GM12891 (cell line): ENCODE measurements at regions not wholly inside any gene's neighbourhood (a gene's known extent, or its start where the extent isn't known, plus 50 kb on each side); places are given as distances from the start of the nearest gene placed in this dataset.
"Not testable (repeated sequence)": the region's sequence is repeated elsewhere in the genome, so short reads cannot be mapped to it uniquely, and the experiment has no call there.

Source experiments
- DNase-seq: peaks from one replicate; pipeline ENCODE4 v3.0.0; 2011; ENCODE audit warnings: low spot score; ENCODE audit not compliant: insufficient read length
- FAIRE-seq: peaks from 2 replicates; lab custom pipeline; 2011; peaks lifted over from hg19 to GRCh38; lab: Jason Lieb, UNC
- POU2F2 ChIP-seq: IDR thresholded peaks from 2 replicates; pipeline ENCODE4 v1.6.1; 2011; ENCODE audit warnings: low read depth, mild to moderate bottlenecking, control low read depth, low read length, moderate library complexity
- SPI1 ChIP-seq: IDR thresholded peaks from 2 replicates; pipeline ENCODE4 v1.6.1; 2011; ENCODE audit warnings: low read depth, low read length, control low read depth
- TAF1 ChIP-seq: IDR thresholded peaks from 2 replicates; pipeline ENCODE4 v1.6.1; 2011; ENCODE audit warnings: low read depth, low read length, control low read depth

DNA sequence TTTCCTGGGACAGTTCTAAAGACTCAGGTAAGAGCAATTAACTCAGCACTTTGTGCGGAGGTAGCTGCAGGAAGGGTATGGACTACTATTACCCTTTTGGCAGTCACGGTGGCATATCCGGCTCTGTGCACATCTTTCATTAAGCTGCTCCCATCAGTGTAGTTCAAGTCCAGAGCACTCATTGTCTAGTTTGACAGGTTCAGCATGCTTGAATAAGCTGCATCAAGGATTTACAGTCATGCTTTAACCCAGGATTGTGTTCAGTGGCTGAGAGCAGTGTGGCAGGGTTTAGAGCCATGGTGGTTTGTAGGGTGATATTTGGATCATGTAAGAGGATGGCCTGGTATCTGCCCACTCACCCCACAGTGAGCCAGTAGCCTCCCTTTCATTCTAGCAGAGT, 294.5 kb upstream of the NPAP1 start:
- not testable (repeated sequence) for DNase-seq, FAIRE-seq

GRCh38 chr15:24385258-24385657, 290.3 kb upstream of the NPAP1 start:
- FAIRE-seq, DNase-seq: not testable (repeated sequence)

- no peak for FAIRE-seq
- TF ChIP-seq POU2F2 (no peak), SPI1 (no peak), TAF1 (no peak)
Measured at GRCh38 chr15:24394303-24394702, 281.3 kb upstream of the NPAP1 start.

GRCh38 chr15:24412649-24413048, 262.9 kb upstream of the NPAP1 start:
- DNase-seq, FAIRE-seq: not testable (repeated sequence)

More at GRCh38 chr15:24394303-24394702, 281.3 kb upstream of the NPAP1 start:
- no peak for DNase-seq

DNA sequence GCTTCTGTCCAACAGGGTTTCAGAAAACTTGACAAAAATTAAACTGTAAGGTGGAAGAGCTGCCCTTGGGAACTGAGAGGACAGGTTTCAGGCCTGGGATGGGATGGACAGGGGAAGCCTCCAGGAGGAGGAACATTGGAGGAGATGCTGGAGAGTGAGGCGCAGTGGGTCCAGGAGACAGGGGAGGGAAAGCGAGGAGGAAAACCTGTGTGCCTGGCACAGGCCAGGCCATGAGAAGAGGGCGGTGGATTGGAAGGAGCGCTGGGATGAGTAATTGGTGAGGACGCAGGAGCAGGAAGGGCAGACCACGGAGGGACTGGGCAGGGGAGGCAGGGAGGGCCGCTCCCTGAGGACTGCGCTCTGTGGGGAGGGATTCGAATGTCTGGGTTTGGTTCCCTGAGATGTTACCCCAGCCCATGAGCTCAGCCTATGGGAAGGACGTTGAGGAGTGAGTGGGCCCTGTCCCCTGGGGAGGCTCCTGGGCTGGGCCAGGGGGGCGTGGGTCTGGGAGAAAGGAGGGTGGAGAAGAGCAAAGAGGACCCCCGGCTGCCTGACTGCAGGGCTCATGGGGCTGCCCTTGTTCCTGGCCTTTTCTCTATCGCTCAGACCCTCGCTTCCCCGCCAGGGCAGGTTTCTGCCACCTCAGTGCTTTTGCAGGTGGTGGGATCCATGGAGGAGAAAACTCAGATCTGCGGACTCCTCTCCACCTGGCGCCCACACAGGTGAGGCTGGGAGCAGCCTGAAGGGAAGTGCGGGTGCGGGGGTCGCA, 249.1 kb upstream of the NPAP1 start:
- not testable (repeated sequence) for DNase-seq, FAIRE-seq

GRCh38 chr15:24427055-24427400, 248.5 kb upstream of the NPAP1 start:
- FAIRE-seq, DNase-seq: not testable (repeated sequence)

- not testable (repeated sequence) for DNase-seq, FAIRE-seq
Measured at GRCh38 chr15:24435075-24435820, 240.3 kb upstream of the NPAP1 start.

GRCh38 chr15:24437270-24437669, 238.3 kb upstream of the NPAP1 start:
- FAIRE-seq, DNase-seq: not testable (repeated sequence)

- FAIRE-seq, DNase-seq: not testable (repeated sequence)
Measured at GRCh38 chr15:24437735-24438134, 237.8 kb upstream of the NPAP1 start.

- not testable (repeated sequence) for FAIRE-seq
Measured at GRCh38 chr15:24477107-24478025, 198.2 kb upstream of the NPAP1 start.

GRCh38 chr15:24485885-24486567, 189.5 kb upstream of the NPAP1 start:
- not testable (repeated sequence) for DNase-seq, FAIRE-seq

More at GRCh38 chr15:24477107-24478025, 198.2 kb upstream of the NPAP1 start:
- not testable (repeated sequence) for DNase-seq

GRCh38 chr15:24488164-24488907, 187.2 kb upstream of the NPAP1 start:
- DNase-seq, FAIRE-seq: not testable (repeated sequence)

- DNase-seq = not testable (repeated sequence)
Measured at GRCh38 chr15:24505216-24505615, 170.4 kb upstream of the NPAP1 start.

GRCh38 chr15:24509714-24510113, 165.9 kb upstream of the NPAP1 start:
- DNase-seq, FAIRE-seq: not testable (repeated sequence)

More at GRCh38 chr15:24505216-24505615, 170.4 kb upstream of the NPAP1 start:
- not testable (repeated sequence) for FAIRE-seq

- DNase-seq, FAIRE-seq: not testable (repeated sequence)
Measured at GRCh38 chr15:24511598-24511997, 164.0 kb upstream of the NPAP1 start.

DNA sequence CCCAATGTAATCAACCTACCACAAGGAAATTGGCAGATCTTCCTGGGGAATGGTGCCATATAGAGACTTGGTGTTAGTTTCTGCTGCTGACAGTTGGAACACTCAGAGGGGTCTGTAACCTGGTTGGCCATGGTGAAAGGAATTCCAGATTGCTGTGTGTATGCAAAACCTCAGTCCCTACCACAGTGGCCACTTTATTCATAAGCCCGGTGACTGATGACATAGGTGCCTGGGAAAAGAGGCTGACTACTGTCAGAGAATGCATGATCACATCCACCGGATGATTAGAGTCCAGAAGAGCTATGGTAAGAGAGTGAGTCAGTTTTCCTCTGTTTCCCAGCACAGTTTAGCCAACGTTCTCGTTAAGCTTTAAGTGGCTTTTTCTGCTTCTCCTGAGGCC, 156.8 kb upstream of the NPAP1 start:
- not testable (repeated sequence) for DNase-seq, FAIRE-seq

DNA sequence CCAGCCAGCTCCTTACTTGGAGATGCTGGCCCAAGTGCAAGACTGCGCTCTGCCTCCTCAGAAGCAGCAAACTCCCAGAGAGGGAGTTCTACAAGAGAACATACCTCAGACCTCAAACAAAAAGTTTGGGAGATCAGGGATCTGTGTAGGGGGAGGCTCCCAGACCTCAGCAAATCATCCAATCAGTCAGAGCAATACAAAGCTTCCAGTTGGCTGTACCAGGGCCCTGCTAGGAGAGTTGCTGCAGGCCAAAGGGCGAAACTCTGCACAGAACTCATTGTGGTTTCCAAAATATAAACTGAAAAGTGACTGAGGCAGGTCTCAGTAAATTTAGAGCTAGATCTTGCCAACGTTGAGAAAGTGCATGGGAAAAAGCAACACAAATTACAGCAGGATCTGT, 144.3 kb upstream of the NPAP1 start:
- DNase-seq, FAIRE-seq: not testable (repeated sequence)
